HG02870 (cell line): ENCODE measurements at regions not wholly inside any gene's neighbourhood (a gene's known extent, or its start where the extent isn't known, plus 50 kb on each side); places are given as distances from the start of the nearest gene placed in this dataset.

ENCODE experiments used
- ATAC-seq: cut with Tn5 transposase; IDR thresholded peaks from one replicate; pipeline ENCODE4 v1.9.1; 2021; ENCODE audit warnings: mild to moderate bottlenecking, moderate library complexity; ENCODE audit not compliant: unreplicated experiment

GRCh38 chr21:41653954-41654491 lies 112.8 kb downstream of the RIPK4 start:
- ATAC-seq, result no peak

GRCh38 chr21:41653243-41653953 lies 113.5 kb downstream of the RIPK4 start:
- ATAC-seq, result no peak

GRCh38 chr21:41651830-41652229 lies 115.0 kb downstream of the RIPK4 start:
- ATAC-seq, result no peak

- ATAC-seq, result no peak
Observed at GRCh38 chr21:41651406-41651805, 115.4 kb downstream of the RIPK4 start.

- no peak for ATAC-seq
Observed at GRCh38 chr21:41650526-41651145, 116.2 kb downstream of the RIPK4 start.

GRCh38 chr21:41648591-41649031 lies 118.2 kb downstream of the RIPK4 start:
- no peak for ATAC-seq

GRCh38 chr21:41647806-41648561 lies 118.9 kb downstream of the RIPK4 start:
- no peak for ATAC-seq

- no peak for ATAC-seq
Observed at GRCh38 chr21:41643246-41643966, 123.4 kb downstream of the RIPK4 start.

GRCh38 chr21:41641821-41642701 lies 124.8 kb downstream of the RIPK4 start:
- no peak for ATAC-seq

- no peak for ATAC-seq
Observed at GRCh38 chr21:41641510-41641815, 125.4 kb downstream of the RIPK4 start.

GRCh38 chr21:41640748-41641509 lies 125.9 kb downstream of the RIPK4 start:
- ATAC-seq, result no peak

GRCh38 chr21:41639766-41640165 lies 127.1 kb downstream of the RIPK4 start:
- ATAC-seq, result no peak

GRCh38 chr21:41639336-41639735 lies 127.5 kb downstream of the RIPK4 start:
- no peak for ATAC-seq

- ATAC-seq, result no peak
Observed at GRCh38 chr21:41638201-41638790, 128.6 kb downstream of the RIPK4 start.

GRCh38 chr21:41636636-41637630 lies 129.0 kb upstream of the TMPRSS2 start:
- ATAC-seq, result no peak

GRCh38 chr21:41635874-41636273 lies 127.9 kb upstream of the TMPRSS2 start:
- no peak for ATAC-seq

- ATAC-seq, result no peak
Observed at GRCh38 chr21:41634858-41635257, 126.9 kb upstream of the TMPRSS2 start.

GRCh38 chr21:41634211-41634694 lies 126.3 kb upstream of the TMPRSS2 start:
- ATAC-seq, result no peak
